ENCODE measurements at regions not wholly inside any gene's neighbourhood (a gene's known extent, or its start where the extent isn't known, plus 50 kb on each side); places are given as distances from the start of the nearest gene placed in this dataset.

GRCh38 chr13:23500849-23501248, 67.3 kb upstream of the SACS start:
- TF ChIP-seq GATA1 (IDR thresholded peaks at IDR 0.05; ENCODE audit: low read depth, low read length) (no peak), POLR2A (IDR thresholded peaks at IDR 0.05; ENCODE audit: low read length) (no peak)
